Liver (tissue), 8 donors: ENCODE measurements at regions not wholly inside any gene's neighbourhood (a gene's known extent, or its start where the extent isn't known, plus 50 kb on each side); places are given as distances from the start of the nearest gene placed in this dataset.

Source experiments
- DNase-seq: peaks from one replicate; pipeline ENCODE4 v3.0.0-alpha.2; 2017; ENCODE audit warnings: low spot score
- H3K27ac ChIP-seq, 2 donors: one replicate each; pipeline ENCODE4 v1.7.0; 2013; ENCODE audit warnings: inconsistent platforms in 2 of 2, low read length in 2 of 2, control low read depth in 1 of 2, low read depth in 1 of 2, mild to moderate bottlenecking in 1 of 2
- H3K27me3 ChIP-seq, 4 donors: one replicate each; pipeline versions ENCODE4 v1.6.1 to v1.7.0; 2013; ENCODE audit warnings: low read length in 3 of 4, inconsistent platforms in 1 of 4, mild to moderate bottlenecking in 1 of 4, moderate library complexity in 1 of 4; ENCODE audit not compliant: control insufficient read depth in 4 of 4, insufficient read depth in 4 of 4
- H3K36me3 ChIP-seq, 4 donors: one replicate each; pipeline versions ENCODE4 v1.6.1 to v1.7.0; 2013; ENCODE audit warnings: low read length in 3 of 4, mild to moderate bottlenecking in 3 of 4, low read depth in 1 of 4, moderate library complexity in 1 of 4; ENCODE audit not compliant: control insufficient read depth in 4 of 4, insufficient read depth in 3 of 4
- H3K4me1 ChIP-seq, 4 donors: one replicate each; pipeline versions ENCODE4 v1.6.1 to v1.7.0; 2013; ENCODE audit warnings: low read length in 3 of 4, mild to moderate bottlenecking in 3 of 4, moderate library complexity in 1 of 4; ENCODE audit not compliant: control insufficient read depth in 4 of 4, insufficient read depth in 4 of 4
- H3K4me3 ChIP-seq, 3 donors: one replicate each; pipeline versions ENCODE4 v1.6.1 to v1.7.0; 2013; ENCODE audit warnings: low read length in 3 of 3, control low read depth in 1 of 3, low read depth in 1 of 3, mild to moderate bottlenecking in 1 of 3
- H3K9ac ChIP-seq, 2 donors: one replicate each; pipeline ENCODE4 v1.7.0; 2013; ENCODE audit warnings: low read length in 2 of 2, mild to moderate bottlenecking in 2 of 2, moderate library complexity in 2 of 2, control low read depth in 1 of 2, low read depth in 1 of 2
- H3K9me3 ChIP-seq, 4 donors: one replicate each; pipeline versions ENCODE4 v1.6.1 to v1.7.0; 2013; ENCODE audit warnings: low read length in 3 of 4; ENCODE audit not compliant: control insufficient read depth in 4 of 4
- CTCF ChIP-seq: fragments of 150-350 bp; IDR thresholded peaks from 2 replicates; pipeline ENCODE4 v1.5.1; 2017; ENCODE audit warnings: improper control_type of control experiment, low read depth, low read length; ENCODE audit not compliant: missing input control
- EGR1 ChIP-seq, 2 donors: IDR thresholded peaks; 2 replicates each; pipeline ENCODE4 v1.6.1; 2016 to 2018; ENCODE audit warnings: antibody characterized with exemption in 2 of 2, low read depth in 2 of 2
- FOXA1 ChIP-seq: IDR thresholded peaks from 2 replicates; pipeline ENCODE4 v1.6.1; 2016; ENCODE audit warnings: antibody characterized with exemption
- FOXA2 ChIP-seq: IDR thresholded peaks from 2 replicates; pipeline ENCODE4 v1.6.1; 2016; ENCODE audit warnings: antibody characterized with exemption
- GABPA ChIP-seq, 2 donors: IDR thresholded peaks in 1 of 2; conservative IDR thresholded peaks in 1 of 2; 2 replicates each; pipeline ENCODE4 v1.6.1; 2016; ENCODE audit warnings: antibody characterized with exemption in 2 of 2, mild to moderate bottlenecking in 1 of 2, moderate library complexity in 1 of 2
- HNF4A ChIP-seq, 2 donors: conservative IDR thresholded peaks; 2 replicates each; pipeline ENCODE4 v1.6.1; 2016; ENCODE audit warnings: antibody characterized with exemption in 2 of 2, mild to moderate bottlenecking in 2 of 2
- HNF4G ChIP-seq: IDR thresholded peaks from 2 replicates; pipeline ENCODE4 v1.6.1; 2016; ENCODE audit warnings: antibody characterized with exemption
- JUND ChIP-seq, 2 donors: IDR thresholded peaks; 2 replicates each; pipeline ENCODE4 v1.6.1; 2016; ENCODE audit warnings: antibody characterized with exemption in 2 of 2
- NR2F2 ChIP-seq: IDR thresholded peaks from 2 replicates; pipeline ENCODE4 v1.6.1; 2016; ENCODE audit warnings: antibody characterized with exemption
- RAD21 ChIP-seq, 2 donors: IDR thresholded peaks; 2 replicates each; pipeline ENCODE4 v1.6.1; 2016; ENCODE audit warnings: antibody characterized with exemption in 2 of 2, mild to moderate bottlenecking in 2 of 2
- REST ChIP-seq: IDR thresholded peaks from 2 replicates; pipeline ENCODE4 v1.6.1; 2016; ENCODE audit warnings: antibody characterized with exemption, mild to moderate bottlenecking
- RXRA ChIP-seq, 2 donors: IDR thresholded peaks; 2 replicates each; pipeline ENCODE4 v1.6.1; 2017 to 2018; ENCODE audit warnings: antibody characterized with exemption in 2 of 2, mild to moderate bottlenecking in 1 of 2
- SP1 ChIP-seq: IDR thresholded peaks from 2 replicates; pipeline ENCODE4 v1.6.1; 2018; ENCODE audit warnings: antibody characterized with exemption, mild to moderate bottlenecking
- TAF1 ChIP-seq: conservative IDR thresholded peaks from 2 replicates; pipeline ENCODE4 v1.6.1; 2016; ENCODE audit warnings: antibody characterized with exemption, mild to moderate bottlenecking
- YY1 ChIP-seq: IDR thresholded peaks from 2 replicates; pipeline ENCODE4 v1.6.1; 2016; ENCODE audit warnings: antibody characterized with exemption, mild to moderate bottlenecking
- ZBTB33 ChIP-seq: IDR thresholded peaks from 2 replicates; pipeline ENCODE4 v1.6.1; 2016; ENCODE audit warnings: antibody characterized with exemption
- WGBS: extraction: QIAGEN DNeasy Blood & Tissue Kit; methylation state at CpG from one replicate; pipeline ENCODE4 v1.1.7; 2013; 5-methylcytosine and 5-hydroxymethylcytosine counted together
- TF ChIP-seq, protein P1 (sequence below): IDR thresholded peaks from 2 replicates; pipeline ENCODE4 v1.6.1; 2016; ENCODE audit warnings: antibody characterized with exemption
- TF ChIP-seq, protein P2 (sequence below): IDR thresholded peaks from 2 replicates; pipeline ENCODE4 v1.6.1; 2016; ENCODE audit warnings: antibody characterized with exemption
- donor health status: healthy.
- donor health status: healthy.
- donor health status: healthy.
- donor health status: healthy.
- donor health status: healthy.

DNA sequence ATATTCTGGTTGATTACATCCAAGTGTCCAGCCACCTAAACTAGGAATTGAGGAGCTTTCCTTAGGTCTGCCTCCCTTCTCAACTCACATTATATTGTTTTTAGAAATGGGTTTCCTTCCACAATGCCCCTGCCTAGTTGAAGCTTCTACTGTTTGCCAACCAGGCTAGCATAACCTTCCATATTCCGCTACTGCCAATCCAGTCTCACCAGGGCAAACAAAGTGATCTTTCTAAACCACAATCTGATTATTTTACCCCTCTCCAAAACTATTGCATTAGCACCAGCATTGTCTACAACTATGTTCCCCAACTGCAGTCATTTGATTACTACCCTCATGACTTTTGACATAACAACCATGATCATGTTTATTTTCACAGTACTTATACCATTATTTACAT, 115.8 kb upstream of the RASEF start:
- TF ChIP-seq NR2F2 (no peak), HNF4G (no peak), EGR1 (IDR thresholded peaks at IDR 0.05; ENCODE audit: low read depth in 2 of 2) (no peak), GABPA (IDR thresholded peaks at IDR 0.05 in 1 of 2, conservative IDR thresholded peaks at IDR 0.05 in 1 of 2) (no peak)
- Histone ChIP-seq H3K27me3 (no peaks in the 10 kb centered on the region), H3K36me3 (no peaks in the 10 kb centered on the region), H3K4me3 (no peak overlapping the region), H3K27ac (no peak overlapping the region), H3K4me1 (peaks cover 0 to 17% (median 6%) of the 10 kb centered on the region in 4 donors), H3K9me3 (peaks cover 0 to 5% (median 0%) of the 10 kb centered on the region in 4 donors), H3K9ac (no peak overlapping the region)
- no peak for DNase-seq
- 46% methylated on average over 1 of the region's 1 CpG for WGBS

- H3K9ac ChIP-seq = no peak overlapping the region
- H3K27ac ChIP-seq = no peak overlapping the region
- no peaks in the 10 kb centered on the region for H3K36me3 ChIP-seq
- no peaks in the 10 kb centered on the region for H3K27me3 ChIP-seq
- WGBS = 66% methylated on average over 3 of the region's 3 CpGs
- peaks cover 0 to 9% (median 1%) of the 10 kb centered on the region in 4 donors for H3K9me3 ChIP-seq
- no peak overlapping the region for H3K4me3 ChIP-seq
- no peak for DNase-seq
- H3K4me1 ChIP-seq = peaks cover 0 to 17% (median 6%) of the 10 kb centered on the region in 4 donors
- TF ChIP-seq TAF1 (no peak), HNF4G (no peak), HNF4A (conservative IDR thresholded peaks at IDR 0.05) (peak in 1 of 2 donors; percentile 14), EGR1 (IDR thresholded peaks at IDR 0.05; ENCODE audit: low read depth in 2 of 2) (no peak), CTCF (no peak), FOXA1 (no peak), FOXA2 (peak; percentile 12), RXRA (IDR thresholded peaks at IDR 0.05) (peak in 1 of 2 donors; percentile 12), RAD21 (IDR thresholded peaks at IDR 0.05) (no peak), ZBTB33 (no peak), REST (no peak), NR2F2 (no peak), YY1 (no peak), GABPA (IDR thresholded peaks at IDR 0.05 in 1 of 2, conservative IDR thresholded peaks at IDR 0.05 in 1 of 2) (no peak), JUND (IDR thresholded peaks at IDR 0.05) (no peak), SP1 (no peak)
- TF ChIP-seq, protein P1, sequence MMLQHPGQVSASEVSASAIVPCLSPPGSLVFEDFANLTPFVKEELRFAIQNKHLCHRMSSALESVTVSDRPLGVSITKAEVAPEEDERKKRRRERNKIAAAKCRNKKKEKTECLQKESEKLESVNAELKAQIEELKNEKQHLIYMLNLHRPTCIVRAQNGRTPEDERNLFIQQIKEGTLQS = no peak
- TF ChIP-seq, protein P2, sequence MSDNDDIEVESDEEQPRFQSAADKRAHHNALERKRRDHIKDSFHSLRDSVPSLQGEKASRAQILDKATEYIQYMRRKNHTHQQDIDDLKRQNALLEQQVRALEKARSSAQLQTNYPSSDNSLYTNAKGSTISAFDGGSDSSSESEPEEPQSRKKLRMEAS = no peak
Observed at GRCh38 chr9:83177747-83178146, 114.8 kb upstream of the RASEF start.
